ENCODE measurements at regions not wholly inside any gene's neighbourhood (a gene's known extent, or its start where the extent isn't known, plus 50 kb on each side); places are given as distances from the start of the nearest gene placed in this dataset.
A peak's percentile ranks its signal among the peaks of the same experiment; 100 is the strongest.
"Not testable (repeated sequence)": the region's sequence is repeated elsewhere in the genome, so short reads cannot be mapped to it uniquely, and the experiment has no call there.

DNA sequence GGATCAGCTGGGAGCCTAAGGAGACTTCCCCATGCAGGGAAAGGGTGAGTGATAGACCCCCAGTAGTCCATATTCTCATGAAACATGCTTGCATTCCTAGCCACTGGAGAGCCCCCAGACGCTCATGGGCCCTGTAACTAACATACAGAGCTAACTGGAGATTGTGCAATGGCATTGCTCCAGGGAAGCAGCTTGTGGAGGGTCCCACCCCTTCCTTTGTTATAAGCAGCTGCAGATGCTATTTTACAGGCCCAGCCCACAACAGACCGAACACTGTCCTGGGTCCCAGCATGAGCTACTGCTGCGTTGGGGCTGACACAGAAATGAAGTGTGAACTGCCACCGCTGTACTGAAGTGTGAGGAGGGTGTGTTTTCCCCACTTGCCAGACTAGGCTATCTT, 1465.7 kb upstream of the DIAPH2 start:
- DNase-seq: no peak

GRCh38 chrX:95248386-95248785, 1436.3 kb upstream of the DIAPH2 start:
- no peak for DNase-seq

DNA sequence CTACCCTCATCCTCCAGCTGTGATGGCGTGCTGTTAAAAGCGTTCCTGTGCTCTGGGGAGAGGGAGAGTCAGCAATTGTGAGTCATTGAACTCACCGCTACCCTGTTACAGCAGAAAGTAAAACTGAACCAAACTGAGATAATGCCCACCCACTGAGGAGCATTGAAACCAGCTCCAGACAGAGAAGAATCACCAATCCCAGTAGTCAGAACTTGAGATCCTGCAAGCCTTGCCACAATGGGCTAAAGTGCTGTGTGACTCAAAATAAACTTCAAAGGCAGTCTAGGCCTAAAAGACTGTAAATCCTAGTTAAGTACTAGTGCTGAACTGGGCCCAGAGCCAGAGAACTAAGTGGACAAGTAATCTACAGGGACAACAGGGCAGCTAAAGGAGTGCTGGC, 1394.2 kb upstream of the DIAPH2 start:
- no peak for DNase-seq

DNA sequence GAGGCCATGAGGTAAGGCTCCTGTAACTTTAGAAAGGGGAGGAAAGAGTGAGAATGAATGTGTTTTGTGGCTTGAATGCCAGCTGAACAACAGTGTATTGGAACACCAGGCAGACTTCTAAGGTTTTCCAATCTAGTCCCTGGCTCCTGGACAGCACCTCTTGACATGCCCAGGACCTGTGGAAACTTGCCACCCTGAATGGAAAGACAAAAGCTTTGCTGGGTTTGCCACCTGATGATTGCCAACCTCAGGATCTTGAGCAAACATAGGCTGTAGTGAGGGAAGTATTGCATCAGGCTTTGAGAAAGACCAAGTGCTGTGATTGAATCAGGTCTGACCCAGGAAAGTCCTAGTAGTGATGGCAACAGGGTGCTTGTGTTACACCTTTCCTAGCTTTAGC, 1393.1 kb upstream of the DIAPH2 start:
- DNase-seq: no peak

- no peak for DNase-seq
Observed at GRCh38 chrX:95318882-95319281, 1365.8 kb upstream of the DIAPH2 start.

DNA sequence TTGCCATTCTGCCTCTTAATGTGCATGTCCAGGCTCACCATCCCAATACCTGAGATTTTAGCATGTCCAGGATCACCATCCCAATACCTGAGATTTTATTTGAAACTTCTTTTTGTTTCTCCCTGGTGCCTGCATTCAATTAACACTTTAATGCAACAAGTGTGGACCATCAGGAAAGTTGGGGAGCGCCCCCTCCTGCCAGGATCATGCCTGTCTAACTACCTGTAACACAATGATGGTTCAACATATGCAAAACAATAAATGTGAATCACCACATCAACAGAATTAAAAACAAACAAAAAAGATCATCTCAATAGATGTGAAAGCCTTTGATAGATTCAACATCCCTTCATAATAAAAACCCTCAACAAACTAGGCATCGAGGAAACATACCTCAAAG, 1359.5 kb upstream of the DIAPH2 start:
- no peak for DNase-seq

GRCh38 chrX:95330292-95330691, 1354.3 kb upstream of the DIAPH2 start:
- no peak for DNase-seq

DNA sequence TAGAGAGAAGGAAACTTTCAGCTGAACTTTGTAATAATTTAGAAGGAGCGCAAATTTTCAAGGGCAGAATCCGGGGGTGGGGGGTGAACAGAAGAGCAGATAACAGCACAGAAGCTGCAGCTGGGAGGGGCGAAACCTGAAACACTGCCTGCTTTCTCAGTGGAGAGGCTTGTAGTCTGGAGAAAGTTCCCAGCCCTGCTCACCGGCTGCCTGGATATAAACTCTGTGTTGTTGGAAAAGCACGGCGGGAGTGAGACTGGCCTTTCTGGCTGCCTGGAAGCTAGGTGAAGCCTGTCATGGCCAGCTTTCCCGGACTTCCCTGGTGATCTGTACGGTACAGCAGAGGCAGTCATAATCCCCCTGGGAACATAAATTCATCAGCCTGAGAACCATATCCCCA, 1352.1 kb upstream of the DIAPH2 start:
- no peak for DNase-seq

- no peak for DNase-seq
Observed at GRCh38 chrX:95346856-95347255, 1337.8 kb upstream of the DIAPH2 start.

GRCh38 chrX:95350774-95351488, 1333.7 kb upstream of the DIAPH2 start:
- DNase-seq: no peak

GRCh38 chrX:95367286-95367685, 1317.4 kb upstream of the DIAPH2 start:
- DNase-seq: no peak

- no peak for DNase-seq
Observed at GRCh38 chrX:95382799-95383198, 1301.8 kb upstream of the DIAPH2 start.

DNA sequence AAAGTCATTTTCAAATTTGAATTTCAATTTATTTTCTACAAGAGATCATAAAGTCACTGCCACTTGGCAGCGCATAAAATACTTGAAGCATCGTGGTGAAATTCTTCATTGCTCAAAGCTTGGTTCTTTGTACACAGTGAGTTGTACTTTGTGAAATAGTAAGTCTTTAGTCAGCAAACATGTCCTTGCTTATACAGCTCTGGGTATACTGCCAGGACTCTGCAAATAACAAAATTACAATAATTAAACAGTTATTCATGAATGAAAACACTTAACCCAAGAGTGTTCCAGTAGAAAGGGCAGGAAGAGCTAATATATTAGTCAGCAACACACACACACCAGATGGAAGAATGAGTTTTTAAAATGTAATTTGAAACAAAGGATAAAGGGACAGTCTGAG, 1300.9 kb upstream of the DIAPH2 start:
- no peak for DNase-seq

DNA sequence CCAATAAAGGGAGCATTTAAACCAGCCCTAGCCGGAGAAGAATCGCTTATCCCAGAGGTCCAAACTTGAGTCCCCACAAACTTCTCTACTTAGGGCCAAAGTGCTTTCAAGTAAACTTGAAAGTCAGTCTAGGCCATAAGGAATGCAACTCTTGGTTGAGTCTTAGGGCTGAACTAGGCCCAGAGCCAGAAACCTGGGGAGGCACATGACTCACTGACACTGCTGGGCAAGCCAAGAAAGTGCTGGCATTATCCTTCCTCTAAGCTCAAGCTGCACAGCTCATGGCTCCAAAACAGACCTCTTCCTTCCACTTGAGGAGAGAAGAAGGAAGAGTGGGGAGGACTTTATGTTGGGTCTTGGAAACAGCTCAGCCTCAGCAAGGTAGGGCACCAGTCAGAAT, 1257.3 kb upstream of the DIAPH2 start:
- peak; percentile 4 for DNase-seq

- DNase-seq: no peak
Observed at GRCh38 chrX:95435198-95435597, 1249.4 kb upstream of the DIAPH2 start.

DNA sequence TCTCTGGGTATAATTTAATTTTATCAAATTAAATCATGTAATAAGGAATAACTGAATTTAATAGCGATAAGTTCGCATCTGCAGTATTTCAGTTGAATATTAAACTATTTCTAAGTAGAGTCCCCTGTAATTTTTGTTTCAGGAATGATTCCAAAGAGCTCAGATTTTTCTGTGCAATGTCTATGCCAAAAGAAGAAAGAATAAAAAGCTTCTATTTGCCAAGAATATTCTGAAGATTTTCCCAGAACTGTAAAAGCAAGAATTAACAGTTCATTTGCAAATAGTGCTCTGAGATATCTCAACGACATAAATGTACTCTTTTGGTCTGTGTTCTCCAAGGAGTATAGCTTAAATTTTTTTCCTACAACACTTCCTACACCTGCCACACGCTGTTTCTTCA, 1242.8 kb upstream of the DIAPH2 start:
- no peak for DNase-seq

GRCh38 chrX:95484781-95485180, 1199.9 kb upstream of the DIAPH2 start:
- no peak for DNase-seq

DNA sequence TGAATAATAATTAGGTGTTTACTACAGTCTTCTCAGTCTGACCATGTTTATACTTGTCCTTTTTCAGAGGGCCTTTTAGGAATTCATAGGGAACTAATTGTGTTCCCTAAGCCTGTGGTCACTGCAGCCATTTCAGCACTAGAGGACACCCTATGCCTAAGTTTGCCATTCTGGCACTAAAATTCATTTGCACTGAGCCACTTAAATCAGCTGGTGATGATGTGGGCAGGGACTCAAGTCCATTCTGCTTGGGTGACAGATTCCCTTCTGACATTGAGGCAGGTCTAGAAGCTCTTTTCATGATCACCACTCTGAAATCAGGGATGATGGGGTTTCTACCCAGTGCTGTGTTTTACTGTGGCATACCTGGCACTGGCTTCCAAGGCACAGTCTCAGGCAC, 1178.9 kb upstream of the DIAPH2 start:
- DNase-seq: no peak

GRCh38 chrX:95509474-95509873, 1175.2 kb upstream of the DIAPH2 start:
- no peak for DNase-seq

DNA sequence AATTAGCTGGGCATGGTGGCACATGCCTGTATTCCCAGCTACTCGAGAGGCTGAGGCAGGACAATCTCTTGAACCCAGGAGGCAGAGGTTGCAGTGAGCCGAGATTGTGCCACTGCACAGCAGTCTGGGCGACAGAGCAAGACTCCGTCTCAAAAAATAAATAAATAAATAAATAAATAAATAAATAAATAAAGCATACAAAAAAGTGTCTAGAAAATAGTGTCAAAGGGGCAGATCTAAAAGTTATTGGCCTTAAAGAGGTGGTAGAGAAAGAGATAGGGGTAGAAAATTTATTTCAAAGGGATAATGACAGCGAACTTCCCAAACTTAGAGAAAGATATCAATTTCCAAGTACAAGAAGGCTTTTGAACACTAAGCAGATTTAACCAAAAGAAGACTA, 1160.6 kb upstream of the DIAPH2 start:
- DNase-seq: not testable (repeated sequence)

GRCh38 chrX:95536111-95536510, 1148.5 kb upstream of the DIAPH2 start:
- DNase-seq: no peak

DNA sequence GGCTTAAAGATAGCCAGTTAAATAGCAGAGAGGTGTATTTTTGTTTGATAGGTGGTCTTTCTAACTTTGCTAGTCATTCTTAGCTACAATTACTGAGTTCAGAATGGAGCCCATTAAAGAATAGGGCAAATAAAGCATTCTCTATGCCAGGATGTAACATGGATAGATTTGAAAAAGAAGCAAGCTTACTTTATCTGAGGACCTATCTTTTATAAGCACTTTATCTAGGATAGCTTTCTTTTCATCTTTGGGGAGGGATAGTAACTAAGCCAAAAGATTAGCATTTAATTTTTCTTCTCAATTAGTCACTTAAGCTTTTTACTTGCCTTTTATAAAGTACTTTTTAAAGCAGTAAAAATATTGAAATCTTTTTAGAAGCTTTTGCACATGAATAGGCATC, 1148.0 kb upstream of the DIAPH2 start:
- no peak for DNase-seq

- no peak for DNase-seq
Observed at GRCh38 chrX:95539041-95539440, 1145.6 kb upstream of the DIAPH2 start.

DNA sequence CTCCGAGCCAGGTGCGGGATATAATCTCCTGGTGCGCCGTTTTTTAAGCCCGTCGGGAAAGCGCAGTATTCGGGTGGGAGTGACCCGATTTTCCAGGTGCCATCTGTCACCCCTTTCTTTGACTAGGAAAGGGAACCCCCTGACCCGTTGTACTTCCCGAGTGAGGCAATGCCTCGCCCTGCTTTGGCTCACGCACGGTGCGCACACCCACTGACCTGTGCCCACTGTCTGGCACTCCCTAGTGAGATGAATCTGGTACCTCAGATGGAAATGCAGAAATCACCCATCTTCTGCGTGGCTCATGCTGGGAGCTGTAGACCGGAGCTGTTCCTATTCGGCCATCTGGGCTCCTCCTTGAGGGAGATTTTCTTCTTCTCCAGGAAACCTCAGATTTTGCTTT, 1135.1 kb upstream of the DIAPH2 start:
- not testable (repeated sequence) for DNase-seq

GRCh38 chrX:95585321-95585720, 1099.3 kb upstream of the DIAPH2 start:
- DNase-seq: no peak

All from fibroblast of skin of scalp (primary cell).